Stomach smooth muscle (tissue), 2 donors: ENCODE measurements at regions not wholly inside any gene's neighbourhood (a gene's known extent, or its start where the extent isn't known, plus 50 kb on each side); places are given as distances from the start of the nearest gene placed in this dataset.
"Not testable (repeated sequence)": the region's sequence is repeated elsewhere in the genome, so short reads cannot be mapped to it uniquely, and the experiment has no call there.

Source experiments
- H3K27ac ChIP-seq: one replicate; pipeline ENCODE4 v1.7.0; 2013; ENCODE audit warnings: mild to moderate bottlenecking, low read length, inconsistent platforms
- H3K27me3 ChIP-seq, 2 donors: one replicate each; pipeline ENCODE4 v1.7.0; 2013; ENCODE audit warnings: low read length in 2 of 2; ENCODE audit not compliant: insufficient read depth in 2 of 2, control insufficient read depth in 1 of 2
- H3K36me3 ChIP-seq, 2 donors: one replicate each; pipeline ENCODE4 v1.7.0; 2013; ENCODE audit warnings: low read length in 2 of 2; ENCODE audit not compliant: control insufficient read depth in 2 of 2, insufficient read depth in 2 of 2
- H3K4me1 ChIP-seq: one replicate; pipeline ENCODE4 v1.7.0; 2013; ENCODE audit warnings: low read length; ENCODE audit not compliant: control insufficient read depth, insufficient read depth
- H3K4me3 ChIP-seq, 2 donors: one replicate each; pipeline ENCODE4 v1.7.0; 2013; ENCODE audit warnings: low read length in 2 of 2
- H3K9ac ChIP-seq, 2 donors: one replicate each; pipeline ENCODE4 v1.7.0; 2013; ENCODE audit warnings: low read length in 2 of 2, mild to moderate bottlenecking in 1 of 2
- H3K9me3 ChIP-seq, 2 donors: one replicate each; pipeline ENCODE4 v1.7.0; 2013; ENCODE audit warnings: low read length in 2 of 2; ENCODE audit not compliant: control insufficient read depth in 2 of 2
- donor health status: healthy.
- donor health status: Pancreatic carcinoma.

GRCh38 chr3:20302766-20303165, 116.8 kb upstream of the SGO1 start:
- no peaks in the 10 kb centered on the region for H3K4me1 ChIP-seq
- no peaks in the 10 kb centered on the region for H3K9me3 ChIP-seq
- no peaks in the 10 kb centered on the region for H3K36me3 ChIP-seq
- H3K4me3 ChIP-seq, result no peak overlapping the region
- no peak overlapping the region for H3K27ac ChIP-seq
- no peak overlapping the region for H3K9ac ChIP-seq
- no peaks in the 10 kb centered on the region for H3K27me3 ChIP-seq

GRCh38 chr3:20288050-20288449, 102.0 kb upstream of the SGO1 start:
- Histone ChIP-seq H3K4me1 (no peaks in the 10 kb centered on the region), H3K36me3 (no peaks in the 10 kb centered on the region), H3K27ac (no peak overlapping the region), H3K9ac (no peak overlapping the region), H3K4me3 (no peak overlapping the region), H3K9me3 (peaks cover 0 to 2% of the 10 kb centered on the region in 2 donors), H3K27me3 (no peaks in the 10 kb centered on the region)

- Histone ChIP-seq H3K9ac (no peak overlapping the region), H3K27ac (no peak overlapping the region), H3K27me3 (no peaks in the 10 kb centered on the region), H3K36me3 (no peaks in the 10 kb centered on the region), H3K9me3 (no peaks in the 10 kb centered on the region), H3K4me1 (no peaks in the 10 kb centered on the region), H3K4me3 (no peak overlapping the region)
Measured at GRCh38 chr3:20280257-20280656, 94.3 kb upstream of the SGO1 start.

- not testable (repeated sequence) for H3K9me3 ChIP-seq, H3K27me3 ChIP-seq, H3K4me3 ChIP-seq, H3K9ac ChIP-seq, H3K36me3 ChIP-seq, H3K4me1 ChIP-seq, H3K27ac ChIP-seq
Measured at GRCh38 chr3:20265977-20266376, 80.0 kb upstream of the SGO1 start.

GRCh38 chr3:20264900-20265567, 79.0 kb upstream of the SGO1 start:
- no peak overlapping the region for H3K4me3 ChIP-seq
- no peaks in the 10 kb centered on the region for H3K36me3 ChIP-seq
- H3K9me3 ChIP-seq, result no peaks in the 10 kb centered on the region
- no peak overlapping the region for H3K27ac ChIP-seq
- H3K27me3 ChIP-seq, result no peaks in the 10 kb centered on the region
- H3K9ac ChIP-seq, result no peak overlapping the region
- no peaks in the 10 kb centered on the region for H3K4me1 ChIP-seq

- no peaks in the 10 kb centered on the region for H3K36me3 ChIP-seq
- no peak overlapping the region for H3K9ac ChIP-seq
- H3K4me1 ChIP-seq, result no peaks in the 10 kb centered on the region
- H3K4me3 ChIP-seq, result no peak overlapping the region
- no peaks in the 10 kb centered on the region for H3K9me3 ChIP-seq
- no peaks in the 10 kb centered on the region for H3K27me3 ChIP-seq
- no peak overlapping the region for H3K27ac ChIP-seq
Measured at GRCh38 chr3:20258371-20258770, 72.4 kb upstream of the SGO1 start.

- no peak overlapping the region for H3K4me3 ChIP-seq
- H3K9me3 ChIP-seq, result no peaks in the 10 kb centered on the region
- H3K9ac ChIP-seq, result no peak overlapping the region
- H3K27me3 ChIP-seq, result no peaks in the 10 kb centered on the region
- H3K4me1 ChIP-seq, result no peaks in the 10 kb centered on the region
- no peaks in the 10 kb centered on the region for H3K36me3 ChIP-seq
- no peak overlapping the region for H3K27ac ChIP-seq
Measured at GRCh38 chr3:20256144-20256543, 70.1 kb upstream of the SGO1 start.

GRCh38 chr3:20254268-20255117, 68.5 kb upstream of the SGO1 start:
- H3K36me3 ChIP-seq, result no peaks in the 10 kb centered on the region
- no peaks in the 10 kb centered on the region for H3K4me1 ChIP-seq
- H3K4me3 ChIP-seq, result no peak overlapping the region
- no peaks in the 10 kb centered on the region for H3K9me3 ChIP-seq
- H3K27ac ChIP-seq, result no peak overlapping the region
- H3K27me3 ChIP-seq, result no peaks in the 10 kb centered on the region
- no peak overlapping the region for H3K9ac ChIP-seq

- Histone ChIP-seq H3K27me3 (no peaks in the 10 kb centered on the region), H3K27ac (no peak overlapping the region), H3K9me3 (no peaks in the 10 kb centered on the region), H3K4me3 (no peak overlapping the region), H3K4me1 (no peaks in the 10 kb centered on the region), H3K9ac (no peak overlapping the region), H3K36me3 (no peaks in the 10 kb centered on the region)
Measured at GRCh38 chr3:20250786-20251185, 64.8 kb upstream of the SGO1 start.

GRCh38 chr3:20250314-20250713, 64.3 kb upstream of the SGO1 start:
- Histone ChIP-seq H3K36me3 (no peaks in the 10 kb centered on the region), H3K27me3 (no peaks in the 10 kb centered on the region), H3K9ac (no peak overlapping the region), H3K27ac (no peak overlapping the region), H3K4me3 (no peak overlapping the region), H3K4me1 (no peaks in the 10 kb centered on the region), H3K9me3 (no peaks in the 10 kb centered on the region)

- no peak overlapping the region for H3K27ac ChIP-seq
- no peaks in the 10 kb centered on the region for H3K9me3 ChIP-seq
- H3K4me1 ChIP-seq, result no peaks in the 10 kb centered on the region
- no peaks in the 10 kb centered on the region for H3K27me3 ChIP-seq
- H3K36me3 ChIP-seq, result no peaks in the 10 kb centered on the region
- no peak overlapping the region for H3K9ac ChIP-seq
- H3K4me3 ChIP-seq, result no peak overlapping the region
Measured at GRCh38 chr3:20246662-20247061, 60.7 kb upstream of the SGO1 start.
